ENCODE measurements at regions not wholly inside any gene's neighbourhood (a gene's known extent, or its start where the extent isn't known, plus 50 kb on each side); places are given as distances from the start of the nearest gene placed in this dataset.

DNA sequence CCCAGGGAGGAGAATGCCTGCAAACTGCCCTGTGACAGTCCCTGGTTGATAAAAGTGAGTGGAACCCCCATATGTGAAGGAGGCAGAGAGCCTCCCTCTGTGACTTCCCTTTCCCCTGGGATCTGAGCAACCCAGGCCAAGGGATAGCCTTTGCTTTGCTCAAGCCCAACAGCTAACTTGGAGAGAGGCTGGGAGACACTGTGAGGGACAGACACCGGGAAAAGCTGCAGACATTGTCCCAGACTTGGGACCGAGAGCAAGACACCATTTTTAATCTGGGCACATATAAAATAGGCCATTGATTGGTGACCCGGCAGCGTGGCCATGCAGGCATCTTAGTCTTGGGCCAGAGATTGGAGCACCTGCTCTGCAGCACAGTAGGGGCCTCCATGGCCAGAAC is 96.1 kb upstream of the SALL3 start:
- no peak for DNase-seq

DNA sequence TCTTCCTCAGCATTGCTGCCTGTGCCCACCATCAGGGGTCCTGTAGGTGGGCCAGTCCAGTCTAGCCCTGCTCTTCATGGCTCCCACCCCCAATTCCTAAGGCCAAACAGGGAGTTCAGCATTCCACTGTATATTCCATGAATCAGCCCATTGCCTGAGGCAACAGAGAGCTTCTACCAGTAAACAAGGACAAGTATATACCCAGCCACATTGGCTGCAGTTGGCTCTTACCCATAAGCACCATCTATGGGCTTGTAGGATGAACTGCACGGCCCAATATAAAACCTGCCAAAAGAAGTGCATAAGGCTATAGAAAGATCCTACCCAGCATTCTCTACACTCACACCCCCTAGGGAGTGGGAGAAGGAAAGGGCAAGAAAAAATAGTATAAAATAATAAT is 95.1 kb upstream of the SALL3 start:
- DNase-seq = no peak

DNA sequence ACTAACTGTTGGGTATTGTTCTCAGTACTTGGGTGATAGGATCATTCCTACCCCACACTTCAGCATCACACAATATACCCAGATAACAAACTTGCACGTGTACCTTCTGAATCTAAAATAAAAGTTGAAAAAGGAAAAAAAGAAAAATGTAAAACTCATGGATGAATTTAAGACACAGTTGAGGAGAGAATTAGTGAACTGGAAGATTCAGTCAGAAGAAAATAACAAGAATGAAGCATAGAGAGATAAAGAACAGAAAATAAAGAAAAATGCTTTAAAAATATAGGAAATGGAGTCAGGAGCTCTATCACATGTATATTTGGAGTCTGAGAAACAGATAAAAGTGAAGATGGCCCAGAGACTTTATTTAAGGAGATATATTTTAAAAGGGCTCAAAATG is 90.4 kb upstream of the SALL3 start:
- no peak for DNase-seq

DNA sequence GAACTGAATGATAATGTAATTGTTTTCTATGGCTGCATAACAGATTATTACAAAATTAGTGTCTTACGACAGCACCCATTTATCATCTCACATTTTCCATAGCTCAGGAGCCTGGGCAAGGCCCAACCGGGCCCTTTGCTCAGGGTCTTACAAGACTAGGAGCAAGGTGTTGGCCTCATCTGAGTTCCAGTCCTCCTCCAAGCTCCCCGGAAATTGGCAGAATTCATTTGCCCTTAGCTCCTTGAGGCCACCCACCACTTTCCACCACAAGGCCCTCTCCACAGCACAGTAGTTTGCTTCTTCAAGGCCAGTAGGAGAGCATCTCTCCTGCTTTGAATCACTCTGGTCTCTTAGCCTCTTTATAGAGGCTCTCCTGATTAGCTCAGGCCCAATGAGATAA is 89.2 kb upstream of the SALL3 start:
- no peak for DNase-seq

DNA sequence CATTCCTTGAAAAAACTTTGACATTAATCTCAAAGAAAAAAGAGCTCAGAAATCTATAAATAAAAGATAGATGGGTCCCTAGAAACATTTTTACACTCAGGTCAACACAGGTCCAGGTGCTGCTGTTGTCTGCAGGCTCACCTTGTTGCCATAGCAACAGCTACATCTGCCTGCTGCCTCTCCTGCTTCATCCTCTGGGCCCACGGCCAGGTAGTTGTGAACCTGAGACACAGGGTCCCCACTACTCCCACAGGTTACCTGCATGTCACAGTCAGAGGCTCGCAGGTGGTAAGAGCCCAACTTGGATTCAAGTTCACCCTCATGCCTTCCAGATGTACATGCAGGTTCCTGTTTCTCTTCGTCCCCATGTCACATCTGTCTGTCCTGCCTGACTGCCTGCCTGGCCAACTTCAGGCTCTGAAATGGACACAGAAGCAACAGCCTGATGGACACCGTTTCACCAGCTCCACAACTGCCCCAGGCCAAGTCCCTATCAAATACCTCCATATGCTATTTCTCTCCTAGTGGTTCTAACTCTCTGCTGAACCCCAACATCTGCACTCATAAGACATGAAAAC is 88.3 kb upstream of the SALL3 start:
- DNase-seq = no peak

DNA sequence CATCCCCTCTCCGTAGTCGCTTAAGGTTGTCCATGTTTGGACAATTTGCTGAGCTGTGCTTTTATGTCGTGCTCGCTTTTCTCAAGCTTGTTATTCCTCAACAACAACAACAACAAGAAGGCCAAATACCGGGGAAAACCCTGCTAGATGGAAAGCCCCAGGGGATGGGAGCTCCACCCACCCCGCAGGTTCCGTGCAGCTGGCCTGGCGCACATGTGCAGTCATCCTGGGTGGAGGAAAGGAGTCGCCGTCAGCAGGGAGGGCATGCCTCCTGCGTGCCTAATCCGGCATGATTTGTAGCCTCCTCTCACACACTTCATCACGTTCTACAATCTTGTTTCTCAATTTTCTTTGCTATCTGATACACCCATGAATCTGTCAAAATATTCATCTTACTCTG is 87.4 kb upstream of the SALL3 start:
- DNase-seq = no peak

DNA sequence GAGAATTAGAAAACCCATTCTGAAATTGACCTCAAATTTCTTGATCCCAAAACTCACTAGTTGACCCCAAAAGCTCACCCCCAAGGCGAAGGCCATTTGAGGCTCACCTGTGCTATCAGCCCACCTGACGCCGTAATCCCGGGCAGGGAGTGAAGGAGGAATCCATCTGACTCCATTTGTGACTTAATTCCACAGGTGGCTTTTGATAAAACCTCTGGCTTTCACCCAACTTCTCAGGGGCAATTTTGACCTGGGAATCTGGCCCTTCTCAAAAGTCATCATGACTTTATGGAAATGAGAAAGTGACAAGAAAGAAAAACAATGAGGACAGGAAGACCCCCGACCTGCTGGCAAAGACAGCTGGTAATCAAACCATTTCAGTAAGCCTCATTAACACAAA is 86.9 kb upstream of the SALL3 start:
- no peak for DNase-seq

DNA sequence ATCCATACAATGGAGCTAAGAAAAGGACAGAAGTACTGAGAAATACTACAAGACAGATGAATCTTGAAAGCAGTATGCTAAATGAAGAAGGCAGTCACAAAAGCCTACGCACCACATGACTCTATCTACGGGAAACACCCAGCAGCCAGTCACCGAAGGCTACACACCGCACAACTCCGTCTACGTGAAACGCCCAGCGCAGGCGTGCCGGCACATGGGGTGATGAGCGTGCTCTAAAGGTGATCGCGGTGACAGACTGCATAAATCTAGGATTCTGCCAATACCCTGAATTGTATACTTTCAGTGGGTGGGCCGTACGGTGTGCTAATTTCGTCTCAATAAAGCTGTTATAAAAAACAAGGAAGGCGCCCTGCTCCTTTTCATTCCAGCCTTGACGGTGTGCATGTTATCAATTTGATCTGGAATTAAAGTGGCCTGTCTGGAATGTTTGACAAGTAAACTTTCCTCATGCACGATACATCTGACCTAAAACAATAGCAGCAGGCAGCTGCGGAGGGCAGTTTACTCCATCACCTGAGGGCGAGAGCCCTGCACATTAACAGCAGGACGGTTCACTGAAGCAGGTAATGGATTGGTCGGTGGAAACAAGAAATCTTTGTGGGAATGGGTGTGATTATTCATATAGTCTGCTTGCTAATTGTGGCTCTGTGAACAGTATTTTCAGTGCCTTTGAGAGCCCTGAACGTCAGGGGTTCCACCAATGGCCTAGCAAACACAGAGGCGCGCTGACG is 86.2 kb upstream of the SALL3 start:
- DNase-seq = no peak

DNA sequence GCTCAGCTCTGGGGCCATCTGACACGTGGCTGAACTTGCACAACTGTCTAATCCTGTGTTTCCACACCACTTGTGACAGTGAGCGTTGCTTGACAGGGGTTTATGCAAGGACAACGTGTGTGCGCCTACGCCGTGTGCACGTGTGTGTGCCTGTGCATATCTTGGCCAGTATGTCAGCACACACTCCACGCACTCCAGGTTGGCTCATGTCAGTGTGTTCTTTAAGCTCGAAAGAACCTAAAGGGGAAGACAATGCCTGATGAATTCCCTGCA is 85.6 kb upstream of the SALL3 start:
- no peak for DNase-seq

DNA sequence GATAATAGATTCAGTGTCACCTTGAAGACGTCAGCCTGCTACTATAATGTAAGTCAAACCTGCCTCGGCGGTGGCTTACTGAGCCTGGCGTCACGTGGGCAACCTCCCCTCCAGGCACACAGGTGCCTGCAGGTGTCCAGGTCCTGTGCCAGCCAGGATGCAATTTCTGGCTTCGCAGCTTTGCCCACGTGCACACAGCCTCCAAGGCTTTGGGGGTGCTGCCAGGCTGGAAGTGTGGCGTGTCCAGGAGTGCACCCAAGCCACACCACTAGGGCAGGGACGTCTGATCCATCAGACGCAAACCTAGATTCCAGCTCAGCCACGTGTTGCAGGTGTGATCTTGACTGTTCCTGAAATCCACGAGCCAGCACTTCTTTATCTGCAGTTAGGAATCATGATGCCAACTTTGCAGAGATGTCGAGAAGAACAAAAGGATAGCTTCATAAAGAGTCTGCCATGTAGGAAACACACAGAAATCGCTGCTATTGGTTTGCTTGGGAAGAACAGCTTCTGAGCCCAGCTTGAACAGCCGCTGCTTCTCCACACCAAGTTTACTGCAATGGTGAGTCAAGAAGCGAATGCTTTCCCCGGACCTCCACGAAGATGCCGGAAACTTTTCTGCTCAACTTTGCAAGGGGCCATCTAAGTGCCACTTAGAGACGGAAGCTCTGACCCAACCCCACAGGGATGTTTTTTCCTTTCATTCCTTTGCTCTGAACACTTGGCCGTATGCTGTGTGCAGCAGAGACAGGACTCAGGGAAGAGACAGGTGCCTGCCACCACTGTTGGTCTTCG is 84.2 kb upstream of the SALL3 start:
- DNase-seq = no peak

DNA sequence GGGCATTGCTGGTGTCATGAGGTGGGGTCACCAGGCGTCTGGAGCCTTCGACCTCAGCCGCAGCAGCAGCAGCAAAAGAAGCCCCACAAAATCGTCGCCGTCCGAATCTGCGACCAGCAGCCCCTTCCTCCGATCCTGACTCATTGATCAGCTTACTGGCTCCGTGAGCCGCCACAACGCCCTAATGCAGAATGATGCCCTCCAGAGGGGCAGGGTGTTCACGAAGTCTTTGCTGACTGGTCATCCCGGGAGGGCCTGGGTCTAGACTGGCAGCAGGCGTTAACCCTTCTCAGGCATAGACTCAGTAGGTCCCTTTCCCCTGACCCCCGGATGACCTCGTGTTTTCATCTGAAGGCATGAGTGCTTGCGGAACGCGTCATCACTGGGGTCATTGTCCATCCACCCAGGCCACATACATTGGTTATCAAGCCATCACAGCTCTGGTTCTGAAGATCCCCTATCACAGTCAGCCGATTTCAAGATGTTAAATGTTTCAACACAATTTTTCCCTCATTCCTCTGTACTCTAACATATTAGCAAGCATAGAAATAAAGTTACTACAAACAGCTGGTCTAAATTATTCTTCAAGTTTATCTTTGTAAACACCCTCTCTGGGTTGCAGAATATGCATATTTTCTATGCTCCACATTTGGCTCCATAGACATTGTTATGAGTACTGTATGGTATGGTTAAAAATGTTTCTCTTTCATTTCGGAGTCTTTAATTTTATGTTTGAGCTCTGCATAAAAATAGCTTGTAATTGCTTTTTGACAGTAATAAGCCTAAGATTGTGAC is 83.3 kb upstream of the SALL3 start:
- DNase-seq = no peak

DNA sequence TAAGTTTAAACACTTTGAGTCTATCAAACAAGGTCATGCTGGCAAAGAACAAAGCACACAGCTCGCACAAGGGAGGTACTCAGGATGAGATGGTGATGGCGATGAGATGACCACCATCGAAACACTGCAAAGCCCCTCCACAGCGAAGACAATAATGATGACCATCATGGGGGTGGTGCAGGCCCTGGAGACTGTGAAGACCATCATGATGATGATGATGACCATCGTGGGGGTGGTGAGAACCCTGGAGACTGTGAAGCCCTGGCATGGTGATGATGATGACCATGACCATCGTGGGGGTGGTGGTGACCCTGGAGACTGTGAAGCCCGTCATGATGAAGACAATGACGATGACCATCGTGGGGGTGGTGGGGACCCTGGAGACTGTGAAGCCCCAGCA is 81.6 kb upstream of the SALL3 start:
- DNase-seq = no peak

DNA sequence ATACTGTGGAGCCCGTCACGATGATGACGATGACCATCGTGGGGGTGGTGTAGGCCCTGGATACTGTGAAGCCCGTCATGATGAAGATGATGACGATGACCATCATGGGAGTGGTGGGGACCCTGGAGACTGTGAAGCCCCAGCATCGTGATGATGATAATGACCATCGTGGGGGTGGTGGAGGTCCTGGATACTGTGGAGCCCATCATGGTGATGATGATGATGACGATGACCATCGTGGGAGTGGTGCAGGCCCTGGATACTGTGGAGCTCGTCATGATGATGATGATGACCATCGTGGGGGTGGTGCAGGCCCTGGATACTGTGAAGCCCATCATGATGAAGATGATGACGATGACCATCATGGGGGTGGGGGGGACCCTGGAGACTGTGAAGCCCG is 81.0 kb upstream of the SALL3 start:
- DNase-seq = no peak

DNA sequence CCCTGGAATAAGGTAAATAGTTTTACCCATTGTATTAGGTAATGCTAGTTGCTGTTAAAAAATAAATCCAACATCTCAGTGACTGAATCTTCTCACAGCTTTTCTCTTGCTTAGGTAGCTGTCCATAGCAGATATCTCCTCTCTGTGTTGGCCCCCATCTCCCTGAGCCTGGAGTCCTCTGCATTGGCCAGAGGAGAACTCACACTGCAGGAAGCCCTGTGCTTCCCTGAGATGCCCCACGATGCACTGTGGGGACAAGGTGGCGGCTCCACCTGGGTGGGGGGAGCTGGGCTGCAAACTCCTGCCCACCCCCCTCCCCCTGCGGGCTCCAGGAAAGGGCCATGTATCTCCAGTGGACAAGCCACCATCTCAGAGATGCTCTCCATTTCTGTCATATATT is 80.4 kb upstream of the SALL3 start:
- no peak for DNase-seq

DNA sequence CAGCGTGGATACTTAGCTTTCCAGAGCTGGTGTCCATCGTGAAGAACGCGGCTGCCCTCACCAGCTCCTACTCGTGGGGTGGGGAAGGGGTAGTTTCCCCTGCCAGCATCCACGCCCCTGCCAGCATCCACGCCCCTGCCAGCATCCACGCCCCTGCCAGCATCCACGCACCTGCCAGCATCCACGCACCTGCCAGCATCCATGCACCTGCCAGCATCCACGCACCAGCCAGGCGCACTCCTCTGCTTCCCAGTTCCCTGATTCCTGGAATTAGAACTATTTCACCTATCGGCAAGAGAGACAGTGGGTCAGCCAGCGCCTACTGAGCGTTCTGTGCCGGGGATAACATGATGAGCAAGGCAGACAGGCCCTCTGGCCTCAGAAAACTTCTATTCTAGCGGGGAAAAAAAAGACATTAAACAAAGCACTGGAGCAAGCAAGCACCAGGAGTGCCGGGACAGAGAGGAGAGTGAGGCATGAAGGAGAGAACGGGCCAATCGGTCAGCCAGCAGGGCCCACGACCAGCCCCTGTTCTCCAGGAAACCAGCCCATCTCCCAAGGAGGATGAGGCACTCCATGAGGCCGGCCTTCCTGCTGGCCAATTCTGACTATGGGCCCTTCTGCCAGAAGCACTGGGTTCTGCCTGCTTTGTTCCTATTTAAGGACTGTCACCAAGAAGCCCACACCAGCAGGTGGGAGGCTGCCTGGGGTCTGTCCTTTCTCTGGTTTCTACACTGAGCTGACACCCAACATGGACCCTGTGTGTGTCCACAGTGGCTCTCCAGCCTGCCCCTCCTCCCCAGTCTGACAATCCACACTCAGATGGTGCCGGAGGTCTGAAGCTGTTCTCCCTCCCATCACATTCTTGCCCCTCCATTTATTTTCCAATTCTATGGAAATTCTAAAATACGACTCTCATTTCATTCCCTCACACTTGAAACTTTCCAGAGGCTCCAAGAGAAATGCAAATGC is 78.4 kb upstream of the SALL3 start:
- no peak for DNase-seq

DNA sequence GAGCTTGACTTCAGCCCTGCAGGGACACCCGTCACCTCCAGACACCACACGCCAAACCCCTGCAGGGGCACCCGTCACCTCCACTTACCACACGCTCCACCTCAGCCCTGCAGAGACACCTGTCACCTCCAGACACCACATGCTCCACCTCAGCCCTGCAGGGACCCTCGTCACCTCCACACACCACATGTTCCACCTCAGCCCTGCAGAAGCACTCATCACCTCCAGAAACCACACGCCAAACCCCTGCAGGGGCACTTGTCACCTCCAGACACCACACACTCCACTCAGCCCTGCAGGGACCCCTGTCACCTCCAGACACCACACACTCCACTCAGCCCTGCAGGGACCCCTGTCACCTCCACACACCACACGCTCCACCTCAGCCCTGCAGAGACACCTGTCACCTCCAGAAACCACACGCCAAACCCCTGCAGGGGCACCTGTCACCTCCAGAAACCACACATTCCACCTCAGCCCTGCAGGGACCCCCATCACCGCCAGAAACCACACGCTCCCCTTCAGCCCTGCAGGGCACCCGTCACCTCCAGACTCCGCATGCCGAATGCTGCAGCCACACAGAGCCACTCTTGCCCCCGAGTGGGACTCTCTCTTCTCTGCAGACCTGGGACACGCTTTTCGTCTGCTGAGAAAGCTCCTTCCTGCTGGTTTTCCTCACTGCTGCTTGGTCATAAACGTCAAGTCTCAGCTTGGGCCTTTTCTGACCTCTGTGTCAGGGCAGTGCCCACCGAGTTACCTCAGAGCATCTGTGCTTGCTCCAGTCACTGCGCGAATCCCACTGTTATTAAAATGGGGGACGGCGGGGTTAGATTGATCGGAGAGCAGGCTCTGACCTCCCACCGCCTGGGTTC is 77.5 kb upstream of the SALL3 start:
- DNase-seq = no peak

DNA sequence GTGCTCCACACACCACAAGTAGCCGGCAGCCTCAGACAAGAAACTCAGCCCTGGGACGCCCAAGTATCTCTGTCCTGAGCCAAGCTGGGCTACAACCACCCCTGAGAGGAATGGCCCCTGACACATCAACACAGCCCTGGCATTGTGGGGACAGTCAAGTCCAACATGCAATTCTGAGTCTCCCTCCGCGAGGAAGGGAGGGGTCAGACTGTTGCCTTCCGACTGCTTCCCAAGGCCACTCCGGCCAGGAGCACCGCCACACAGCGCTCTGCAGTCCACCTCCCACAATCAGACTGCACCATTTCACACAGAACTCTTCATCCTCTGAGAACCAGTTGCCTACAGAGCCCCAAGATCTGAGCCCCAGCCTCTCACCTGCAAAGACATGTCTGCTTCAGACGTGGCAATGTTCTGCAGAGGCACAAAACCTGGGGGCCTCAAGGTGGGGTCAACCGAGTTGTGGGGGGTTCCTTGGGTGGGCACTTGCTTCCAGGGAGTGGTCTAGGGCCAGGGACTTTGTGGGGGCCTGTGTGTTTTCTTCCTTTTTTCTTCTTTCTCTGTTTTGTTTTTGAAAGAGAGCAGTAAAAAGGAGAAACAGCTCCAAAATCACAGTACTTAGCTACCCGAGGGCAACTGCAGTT is 76.7 kb upstream of the SALL3 start:
- DNase-seq = no peak

DNA sequence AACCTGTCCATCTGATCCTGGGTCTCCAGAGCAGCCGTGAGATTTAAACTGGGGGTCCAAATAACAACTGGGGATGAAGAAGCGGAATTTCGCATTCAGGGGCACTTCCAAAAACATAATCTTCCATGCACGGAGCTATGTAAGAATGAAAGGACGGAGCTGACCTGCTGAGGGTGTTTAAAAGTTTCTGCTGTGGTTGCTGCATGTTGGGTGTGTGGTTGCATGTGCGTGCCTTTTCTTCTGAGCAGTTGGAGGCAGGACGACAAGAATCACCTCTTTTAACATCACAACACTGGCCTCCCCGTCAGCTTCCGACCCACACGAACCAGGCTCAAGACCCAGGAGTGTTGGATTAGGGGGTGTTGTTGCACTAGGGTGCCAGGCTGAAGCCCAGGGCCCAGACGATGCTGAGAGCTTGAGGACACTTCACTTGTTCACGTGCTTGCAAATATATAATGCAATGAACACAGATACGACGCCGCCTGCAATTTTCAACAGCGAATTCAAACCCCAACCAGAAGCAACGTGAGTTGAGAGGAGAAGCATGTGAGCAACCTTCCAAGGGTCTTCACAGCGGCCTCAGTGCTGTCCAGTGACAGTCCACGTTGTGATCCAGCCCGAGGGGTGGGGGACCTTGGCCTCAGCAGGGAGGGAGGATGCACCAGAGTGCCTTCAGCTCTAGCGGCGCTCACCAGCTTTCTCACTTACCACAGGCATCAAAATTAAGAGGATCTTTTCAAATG is 76.0 kb upstream of the SALL3 start:
- no peak for DNase-seq

DNA sequence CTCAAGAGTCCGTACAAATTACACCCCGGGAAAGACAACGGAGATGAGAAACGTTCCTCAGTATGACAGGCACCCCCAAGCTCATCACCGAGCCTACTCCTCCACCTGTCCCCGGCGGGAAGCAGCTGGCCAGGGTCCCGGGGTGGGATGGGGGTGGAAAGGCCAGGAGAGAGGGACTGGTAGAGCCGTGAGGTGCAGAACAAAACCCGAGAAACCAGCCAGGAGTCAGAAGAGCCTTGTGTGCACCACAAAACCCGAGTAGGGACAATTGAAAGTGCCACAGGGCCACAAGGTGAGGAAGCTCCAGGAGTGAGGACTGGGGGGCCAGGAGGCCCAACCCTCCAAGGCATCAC is 75.5 kb upstream of the SALL3 start:
- DNase-seq = no peak

DNA sequence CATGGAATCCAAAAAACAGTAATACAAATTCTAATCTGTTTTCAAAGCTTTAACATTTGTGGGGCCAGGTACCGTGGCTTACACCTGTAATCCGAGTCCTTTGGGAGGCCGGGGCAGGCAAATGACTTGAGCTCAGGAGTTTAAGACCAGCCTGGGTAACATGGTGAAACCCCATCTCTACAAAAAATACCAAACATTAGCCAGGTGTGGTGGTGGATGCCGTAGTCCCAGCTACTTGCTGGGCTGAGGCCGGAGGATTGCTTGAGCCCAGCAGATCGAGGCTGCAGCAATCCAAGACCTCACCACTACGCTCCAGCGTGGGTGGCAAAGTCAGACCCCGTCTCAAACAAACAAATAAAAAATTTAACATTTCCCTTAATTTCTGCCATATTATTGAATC is 74.3 kb upstream of the SALL3 start:
- no peak for DNase-seq
